H1 (cell line): ENCODE measurements at regions not wholly inside any gene's neighbourhood (a gene's known extent, or its start where the extent isn't known, plus 50 kb on each side); places are given as distances from the start of the nearest gene placed in this dataset.
"Not testable (repeated sequence)": the region's sequence is repeated elsewhere in the genome, so short reads cannot be mapped to it uniquely, and the experiment has no call there.

ENCODE experiments used
- CTCF ChIA-PET: fragments of 300-600 bp; sonication (Branson Sonifier 250); formaldehyde crosslinking; loops from one replicate; lab custom pipeline; 2021; ENCODE audit not compliant: partially characterized antibody; lab: Charles Lee
- POLR2A ChIA-PET: fragments of 300-600 bp; sonication (Branson Sonifier 250); formaldehyde crosslinking; loops from one replicate; lab custom pipeline; 2021; ENCODE audit warnings: inconsistent platforms; ENCODE audit not compliant: partially characterized antibody; lab: Charles Lee
- DNase-seq, 2 experiments: peaks; one replicate each; pipeline versions ENCODE4 v3.0.0 to v3.0.0-alpha.2; 2010 to 2022; ENCODE audit warnings: low spot score in 2 of 2, low read depth in 1 of 2, mixed read lengths in 1 of 2
- FAIRE-seq: peaks from 2 replicates; lab custom pipeline; 2011; peaks lifted over from hg19 to GRCh38; lab: Jason Lieb, UNC
- H2AFZ ChIP-seq: 2 replicates; pipeline ENCODE4 v1.8.1; 2012; ENCODE audit warnings: low read length, inconsistent platforms
- H2AK5ac ChIP-seq: 2 replicates; pipeline ENCODE4 v1.6.1; 2013; ENCODE audit warnings: low read depth, low read length
- H2BK120ac ChIP-seq: replicated peaks from 2 replicates; pipeline ENCODE3; 2013; ENCODE audit warnings: low read depth, low read length, inconsistent platforms
- H2BK12ac ChIP-seq: 2 replicates; pipeline ENCODE4 v1.6.1; 2013; ENCODE audit warnings: low read depth, low read length
- H2BK15ac ChIP-seq: 2 replicates; pipeline ENCODE4 v1.6.1; 2013; ENCODE audit warnings: low read length
- H2BK20ac ChIP-seq: 2 replicates; pipeline ENCODE4 v1.6.1; 2013; ENCODE audit warnings: low read length
- H2BK5ac ChIP-seq: 2 replicates; pipeline ENCODE4 v1.6.1; 2013; ENCODE audit warnings: low read depth, low read length
- H3K14ac ChIP-seq: 2 replicates; pipeline ENCODE4 v1.6.1; 2013; ENCODE audit warnings: inconsistent platforms; ENCODE audit not compliant: insufficient read length
- H3K18ac ChIP-seq: 2 replicates; pipeline ENCODE4 v1.6.1; 2013; ENCODE audit warnings: low read length; ENCODE audit errors: extremely low read depth
- H3K23ac ChIP-seq: 2 replicates; pipeline ENCODE4 v1.6.1; 2013; ENCODE audit warnings: inconsistent platforms; ENCODE audit not compliant: insufficient read length
- H3K23me2 ChIP-seq: 2 replicates; pipeline ENCODE4 v1.6.1; 2013; ENCODE audit warnings: low read depth, low read length
- H3K27ac ChIP-seq: 2 replicates; pipeline ENCODE4 v1.6.1; 2011; ENCODE audit warnings: low read depth, low read length, inconsistent platforms
- H3K27me3 ChIP-seq, 4 experiments: replicated peaks in 1 of 4; 1 replicate in 1 of 4; 2 replicates in 3 of 4; pipeline versions ENCODE4 v1.6.1 to v1.8.1; 2011 to 2013; ENCODE audit warnings: low read length in 3 of 4, mild to moderate bottlenecking in 3 of 4, inconsistent platforms in 2 of 4, mixed read lengths in 2 of 4, moderate library complexity in 1 of 4; ENCODE audit not compliant: control insufficient read depth in 3 of 4, insufficient read depth in 3 of 4; ENCODE audit errors: extremely low read depth in 1 of 4
- H3K36me3 ChIP-seq, 4 experiments: 2 replicates each; pipeline versions ENCODE4 v1.6.1 to v1.8.1; 2011 to 2013; ENCODE audit warnings: mild to moderate bottlenecking in 4 of 4, low read length in 3 of 4, moderate library complexity in 2 of 4, control low read depth in 1 of 4, inconsistent platforms in 1 of 4; ENCODE audit not compliant: insufficient read depth in 4 of 4, control insufficient read depth in 2 of 4
- H3K4ac ChIP-seq: replicated peaks from 2 replicates; pipeline ENCODE3; 2013; ENCODE audit warnings: low read length, low read depth, mixed read lengths, inconsistent platforms; ENCODE audit not compliant: insufficient read length
- H3K4me1 ChIP-seq, 4 experiments: replicated peaks in 1 of 4; 1 replicate in 1 of 4; 2 replicates in 3 of 4; pipeline versions ENCODE4 v1.6.1 to v1.8.1; 2011 to 2013; ENCODE audit warnings: low read length in 3 of 4, inconsistent platforms in 2 of 4, mixed read lengths in 1 of 4; ENCODE audit not compliant: insufficient read depth in 4 of 4, control insufficient read depth in 3 of 4
- H3K4me2 ChIP-seq, 2 experiments: 2 replicates each; pipeline versions ENCODE4 v1.6.1 to v1.8.1; 2011 to 2013; ENCODE audit warnings: low read depth in 2 of 2, low read length in 2 of 2, control low read depth in 1 of 2, inconsistent platforms in 1 of 2, mild to moderate bottlenecking in 1 of 2; ENCODE audit not compliant: insufficient read depth in 1 of 2
- H3K4me3 ChIP-seq, 4 experiments: fragments of 200-600, 300-600 bp in 1 of 4; sonication (generic), shearing (Covaris generic), sonication (Bioruptor Twin) in 1 of 4; 2 replicates each; pipeline versions ENCODE4 v1.5.1 to v1.8.1; 2011 to 2016; ENCODE audit warnings: low read length in 4 of 4, low read depth in 3 of 4, control low read depth in 2 of 4, inconsistent platforms in 2 of 4, mild to moderate bottlenecking in 2 of 4, mixed read lengths in 1 of 4, moderate library complexity in 1 of 4; ENCODE audit not compliant: insufficient read depth in 2 of 4; ENCODE audit errors: extremely low read depth in 1 of 4
- H3K56ac ChIP-seq: replicated peaks from 2 replicates; pipeline ENCODE3; 2013; ENCODE audit warnings: low read depth, mild to moderate bottlenecking, mixed read lengths, low read length, inconsistent platforms; ENCODE audit not compliant: insufficient read length
- H3K79me1 ChIP-seq: 2 replicates; pipeline ENCODE4 v1.6.1; 2013; ENCODE audit warnings: low read depth, low read length, control low read depth
- H3K79me2 ChIP-seq, 2 experiments: 2 replicates each; pipeline versions ENCODE4 v1.6.1 to v1.8.1; 2012 to 2013; ENCODE audit warnings: low read length in 2 of 2, mild to moderate bottlenecking in 2 of 2, inconsistent platforms in 1 of 2; ENCODE audit not compliant: insufficient read depth in 2 of 2, control insufficient read depth in 1 of 2
- H3K9ac ChIP-seq, 4 experiments: replicated peaks in 1 of 4; 1 replicate in 1 of 4; 2 replicates in 3 of 4; pipeline versions ENCODE4 v1.6.1 to v1.8.1; 2011 to 2013; ENCODE audit warnings: low read depth in 3 of 4, low read length in 3 of 4, control low read depth in 2 of 4, mild to moderate bottlenecking in 2 of 4, moderate library complexity in 2 of 4, inconsistent platforms in 1 of 4; ENCODE audit errors: extremely low read depth in 1 of 4
- H3K9me3 ChIP-seq, 2 experiments: 2 replicates each; pipeline versions ENCODE4 v1.6.1 to v1.8.1; 2012 to 2013; ENCODE audit warnings: mild to moderate bottlenecking in 2 of 2, moderate library complexity in 2 of 2, control low read depth in 1 of 2, inconsistent platforms in 1 of 2, low read depth in 1 of 2, low read length in 1 of 2, mixed read lengths in 1 of 2; ENCODE audit not compliant: insufficient read depth in 2 of 2
- H4K20me1 ChIP-seq, 2 experiments: replicated peaks in 1 of 2; 2 replicates each; pipeline versions ENCODE3 to v1.8.1; 2011 to 2013; ENCODE audit warnings: inconsistent platforms in 2 of 2, low read length in 2 of 2, mild to moderate bottlenecking in 1 of 2; ENCODE audit not compliant: insufficient read depth in 2 of 2, control insufficient read depth in 1 of 2
- H4K5ac ChIP-seq: 2 replicates; pipeline ENCODE4 v1.6.1; 2013; ENCODE audit warnings: low read length, low read depth, mixed read lengths, inconsistent platforms; ENCODE audit not compliant: insufficient read length
- H4K8ac ChIP-seq: 2 replicates; pipeline ENCODE4 v1.8.0; 2013; ENCODE audit warnings: mild to moderate bottlenecking, moderate library complexity, low read length, inconsistent platforms; ENCODE audit not compliant: insufficient read depth; ENCODE audit errors: extremely low read depth
- H4K91ac ChIP-seq: replicated peaks from 2 replicates; pipeline ENCODE3; 2013; ENCODE audit warnings: low read length, mixed read lengths, inconsistent platforms; ENCODE audit not compliant: insufficient read length
- WGBS, 2 experiments: shearing (Covaris generic) in 1 of 2; methylation state at CpG; one replicate each; pipeline versions ENCODE4 v1.1.6 to v1.1.7; 2013 to 2015; ENCODE audit warnings: low lambda C conversion rate in 2 of 2, mixed read lengths in 2 of 2, inconsistent platforms in 1 of 2, low coverage in 1 of 2, missing lambda C conversion rate in 1 of 2; ENCODE audit not compliant: insufficient replicate concordance in 2 of 2, insufficient coverage in 1 of 2, insufficient read length in 1 of 2; ENCODE audit errors: extremely low coverage in 1 of 2, missing lambda C conversion rate in 1 of 2; 5-methylcytosine and 5-hydroxymethylcytosine counted together

DNA sequence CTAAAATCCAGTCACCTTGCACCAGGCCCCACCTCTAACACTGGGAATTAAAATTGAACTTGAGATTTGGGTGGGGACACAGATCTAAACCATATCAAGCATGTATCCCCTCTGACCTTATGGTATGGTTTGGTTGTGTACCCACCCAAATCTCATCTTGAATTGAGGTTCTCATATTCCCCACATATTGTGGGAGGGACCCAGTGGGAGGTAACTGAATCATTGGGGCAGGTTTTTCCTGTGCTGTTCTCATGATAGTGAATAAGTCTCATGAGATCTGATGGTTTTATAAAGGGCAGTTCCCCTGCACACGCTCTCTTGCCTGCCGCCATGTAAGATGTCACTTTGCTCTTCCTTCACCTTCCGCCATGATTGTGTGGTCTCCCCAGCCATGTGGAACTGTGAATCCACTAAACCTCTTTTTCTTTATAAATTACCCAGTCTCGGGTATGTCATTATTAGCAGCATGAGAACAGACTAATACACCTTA is 451.7 kb downstream of the PCNX1 start:
- H3K9me3 ChIP-seq, H3K9ac ChIP-seq, H3K4ac ChIP-seq, H2AFZ ChIP-seq, H4K8ac ChIP-seq, H3K23me2 ChIP-seq, H3K4me3 ChIP-seq, H3K27me3 ChIP-seq, DNase-seq, H3K23ac ChIP-seq, H3K14ac ChIP-seq, H3K79me1 ChIP-seq, H2AK5ac ChIP-seq, FAIRE-seq, H2BK20ac ChIP-seq, H3K56ac ChIP-seq, H2BK15ac ChIP-seq, H4K20me1 ChIP-seq, H3K27ac ChIP-seq, H4K91ac ChIP-seq, H2BK5ac ChIP-seq, H2BK120ac ChIP-seq, H3K4me2 ChIP-seq, POLR2A ChIA-PET, H2BK12ac ChIP-seq, H3K36me3 ChIP-seq, H3K18ac ChIP-seq, H4K5ac ChIP-seq: not testable (repeated sequence)
- peaks cover 1 to 11% (median 6%) of the 10 kb centered on the region in 4 experiments; a peak in 6 of 7 replicates for H3K4me1 ChIP-seq
- WGBS, 2 experiments = 91% methylated on average over 4 of the region's 4 CpGs; no CpG with 5 or more reads in 1 of the 2 experiments
- peaks cover 0 to 93% of the 10 kb centered on the region in 2 experiments for H3K79me2 ChIP-seq
- CTCF ChIA-PET = interaction anchor here (1.7 kb wide), 1 partner anchor 21 kb away, joined by 4 read pairs; no protein-coding TSS in a partner anchor
